HG03060 (cell line): ENCODE measurements at regions not wholly inside any gene's neighbourhood (a gene's known extent, or its start where the extent isn't known, plus 50 kb on each side); places are given as distances from the start of the nearest gene placed in this dataset.

ENCODE experiments used
- ATAC-seq: cut with Tn5 transposase; IDR thresholded peaks from one replicate; pipeline ENCODE4 v1.9.1; 2021; ENCODE audit warnings: low read depth, moderate number of reproducible peaks; ENCODE audit not compliant: unreplicated experiment

DNA sequence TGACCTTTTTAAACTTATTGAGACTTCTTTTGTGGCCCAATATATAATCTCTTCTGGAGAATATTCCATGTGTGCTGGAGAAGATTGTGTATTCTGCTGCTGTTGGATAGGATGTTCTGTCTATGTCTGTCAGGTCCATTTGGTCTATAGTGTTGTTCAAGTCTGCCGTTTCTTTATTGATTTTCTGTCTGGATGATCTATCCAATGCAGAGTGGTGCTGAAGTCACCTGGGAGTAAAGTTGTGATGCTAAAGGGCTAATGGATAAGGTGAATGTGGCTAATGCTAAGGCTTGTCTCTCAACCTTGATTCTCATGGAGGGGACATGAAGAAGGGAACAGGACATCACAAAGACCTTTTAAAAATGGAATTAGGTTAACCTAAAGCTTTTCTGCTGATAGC is 72.0 kb upstream of the AP1S2 start:
- ATAC-seq: no peak

DNA sequence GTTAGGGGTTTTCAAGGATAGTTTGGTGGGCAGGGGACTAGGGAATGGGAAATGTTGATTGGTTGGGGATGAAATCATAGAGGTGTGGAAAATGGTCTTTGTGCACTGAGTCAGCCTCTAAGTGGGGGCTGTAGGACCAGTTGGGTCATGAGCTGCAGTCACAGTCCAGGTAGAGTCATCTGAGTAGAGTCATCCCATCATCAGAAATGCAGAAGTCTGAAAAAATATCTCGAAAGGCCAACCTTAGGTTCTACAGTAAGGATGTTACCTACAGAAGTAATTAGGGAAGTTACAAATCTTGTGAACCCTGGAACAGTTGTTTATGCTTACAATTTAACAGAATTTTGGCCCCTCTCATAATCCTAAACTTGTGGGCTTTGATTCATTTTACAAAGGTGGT is 63.4 kb upstream of the AP1S2 start:
- no peak for ATAC-seq

DNA sequence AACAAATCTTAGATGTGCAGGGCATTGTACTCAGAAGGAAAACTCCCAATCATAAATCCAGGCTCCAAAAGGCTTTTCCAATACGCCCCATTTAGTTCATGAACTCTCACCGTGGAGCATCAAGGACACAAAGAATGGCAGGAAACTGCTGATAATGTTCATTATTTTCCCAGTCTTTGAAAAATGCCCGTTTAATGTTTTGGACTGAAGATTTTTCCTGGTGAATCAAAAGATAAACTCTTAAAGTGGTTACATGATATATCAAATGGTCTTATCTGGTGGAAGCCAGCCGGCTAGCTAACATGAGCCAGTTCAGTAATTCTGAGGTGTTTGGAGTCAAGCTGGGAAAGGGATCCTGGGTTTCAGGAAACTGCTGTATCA is 62.1 kb upstream of the AP1S2 start:
- ATAC-seq: no peak

DNA sequence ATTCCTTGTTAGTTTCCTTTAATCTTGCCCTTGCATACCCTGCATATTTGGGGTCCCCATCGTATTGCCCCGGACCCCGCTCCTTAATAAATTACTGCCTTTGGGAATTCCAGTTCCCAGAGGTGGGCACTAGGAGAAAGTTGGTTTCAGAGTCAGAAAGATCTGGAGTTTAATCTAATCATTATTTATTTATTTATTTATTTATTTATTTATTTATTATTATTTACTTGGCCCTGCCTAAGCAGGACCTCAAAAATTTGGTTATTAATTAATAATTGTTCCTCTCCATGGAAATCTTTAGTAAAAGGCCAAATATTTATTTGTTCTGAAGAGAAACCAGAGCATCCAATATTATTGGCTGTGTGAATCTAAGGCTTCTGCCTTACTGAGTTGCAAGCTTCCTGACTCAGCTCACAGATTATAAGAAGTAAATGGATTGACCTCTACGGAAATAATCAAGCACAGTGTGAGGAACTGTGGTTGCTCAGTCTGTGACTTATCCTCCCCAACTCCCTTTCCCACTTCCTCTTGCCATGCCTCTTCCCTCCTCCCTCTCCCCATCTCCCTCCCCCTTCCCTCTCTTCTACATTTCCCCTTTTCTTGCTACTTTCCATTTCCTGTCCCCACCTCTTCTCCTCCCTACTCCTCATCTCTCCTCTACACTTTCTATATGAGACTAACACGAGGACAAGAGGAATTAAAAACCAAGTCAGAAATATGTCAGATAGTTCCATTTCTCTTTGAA is 61.5 kb upstream of the AP1S2 start:
- no peak for ATAC-seq

DNA sequence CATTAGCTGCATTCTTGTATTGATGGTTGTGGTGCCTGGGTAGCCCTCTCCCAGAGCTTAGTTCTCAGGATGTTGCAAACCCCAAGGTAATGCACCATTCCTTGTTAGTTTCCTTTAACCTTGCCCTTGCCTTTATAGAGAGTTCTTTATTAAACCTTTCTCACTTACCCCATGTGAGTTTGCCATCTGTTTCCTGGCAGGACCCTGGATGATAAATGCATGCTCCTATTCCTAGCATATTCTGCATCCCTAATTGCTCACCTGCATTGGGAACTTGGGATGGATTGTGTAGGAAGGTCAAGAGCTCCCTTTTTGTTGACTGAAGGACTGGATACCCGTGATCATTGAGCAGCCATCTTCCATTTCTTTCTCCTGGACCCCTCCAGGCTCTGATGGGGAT is 59.9 kb upstream of the AP1S2 start:
- no peak for ATAC-seq

DNA sequence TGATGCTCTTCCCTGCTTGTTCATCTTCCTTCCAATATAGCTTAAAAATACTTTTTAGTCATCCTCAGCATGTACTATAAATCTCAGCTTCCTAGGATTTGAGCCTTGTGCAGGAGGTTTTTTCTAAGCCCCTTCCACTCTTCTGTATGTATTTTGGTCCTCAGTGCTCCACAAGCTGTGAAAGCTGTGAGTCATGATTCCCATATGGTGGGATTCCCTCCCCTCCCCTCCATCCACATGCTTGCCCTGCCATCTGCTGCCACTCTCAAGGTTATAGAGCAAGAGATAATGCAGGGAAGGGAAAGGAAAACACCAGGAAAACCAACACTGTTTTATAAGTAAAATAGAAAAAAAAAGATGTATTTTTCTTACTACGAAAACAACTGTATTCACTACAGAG is 58.5 kb upstream of the AP1S2 start:
- no peak for ATAC-seq

DNA sequence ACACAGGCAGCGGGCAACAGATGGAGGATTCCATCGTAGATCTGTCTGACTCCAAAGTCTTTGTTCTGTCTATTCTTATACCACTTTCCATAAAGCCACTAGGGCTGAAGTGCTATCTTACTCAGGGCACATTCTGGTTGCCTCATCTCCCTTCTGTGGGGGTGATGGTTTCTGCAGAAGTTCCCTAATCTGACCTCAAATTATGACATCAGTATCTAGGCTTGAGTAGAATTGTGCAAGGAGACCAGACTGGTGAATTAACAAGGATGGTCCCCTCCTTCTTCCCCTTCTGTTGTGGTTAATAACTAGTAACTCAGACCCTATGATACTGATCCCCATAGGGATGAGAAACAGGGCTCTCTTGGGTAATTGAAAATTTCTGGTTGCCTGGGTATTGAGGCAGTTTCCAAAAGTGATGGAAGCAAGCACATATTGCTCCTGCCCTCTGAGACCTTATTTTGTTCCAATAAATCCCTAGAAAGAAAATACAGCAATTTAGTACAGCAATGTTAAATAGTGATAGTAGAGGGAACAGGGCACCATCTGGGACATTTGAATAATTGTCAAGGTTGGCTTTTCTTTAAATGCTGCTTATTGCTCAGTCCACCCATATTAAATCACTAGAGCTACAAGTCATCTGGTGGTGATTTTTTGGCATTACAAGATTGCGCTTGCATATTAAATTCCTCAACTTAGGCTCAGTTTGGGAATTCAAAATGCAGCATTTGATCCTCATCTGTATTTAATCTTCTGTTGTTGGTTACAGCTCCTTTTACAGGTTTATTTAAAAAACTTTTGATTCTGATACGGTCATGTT is 57.3 kb upstream of the AP1S2 start:
- no peak for ATAC-seq

DNA sequence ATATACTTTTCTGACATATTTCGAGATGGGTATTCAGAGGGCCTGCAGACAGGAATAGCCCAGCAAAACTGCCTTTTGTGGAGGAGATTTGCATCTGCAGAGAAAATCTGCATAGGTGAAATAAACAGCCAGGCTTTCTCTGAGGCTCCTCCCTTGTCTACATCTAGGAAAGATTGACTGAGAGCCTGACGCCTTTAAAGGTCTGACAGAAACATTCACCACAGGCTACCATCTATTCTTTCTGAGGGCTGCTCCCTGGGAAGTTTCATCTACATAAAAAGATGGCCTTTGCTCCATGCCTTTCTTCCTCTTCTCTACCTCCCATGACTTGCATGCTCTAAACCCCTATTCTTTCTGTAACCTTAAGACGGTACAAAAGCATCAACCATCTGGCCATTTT is 55.0 kb upstream of the AP1S2 start:
- ATAC-seq: no peak

DNA sequence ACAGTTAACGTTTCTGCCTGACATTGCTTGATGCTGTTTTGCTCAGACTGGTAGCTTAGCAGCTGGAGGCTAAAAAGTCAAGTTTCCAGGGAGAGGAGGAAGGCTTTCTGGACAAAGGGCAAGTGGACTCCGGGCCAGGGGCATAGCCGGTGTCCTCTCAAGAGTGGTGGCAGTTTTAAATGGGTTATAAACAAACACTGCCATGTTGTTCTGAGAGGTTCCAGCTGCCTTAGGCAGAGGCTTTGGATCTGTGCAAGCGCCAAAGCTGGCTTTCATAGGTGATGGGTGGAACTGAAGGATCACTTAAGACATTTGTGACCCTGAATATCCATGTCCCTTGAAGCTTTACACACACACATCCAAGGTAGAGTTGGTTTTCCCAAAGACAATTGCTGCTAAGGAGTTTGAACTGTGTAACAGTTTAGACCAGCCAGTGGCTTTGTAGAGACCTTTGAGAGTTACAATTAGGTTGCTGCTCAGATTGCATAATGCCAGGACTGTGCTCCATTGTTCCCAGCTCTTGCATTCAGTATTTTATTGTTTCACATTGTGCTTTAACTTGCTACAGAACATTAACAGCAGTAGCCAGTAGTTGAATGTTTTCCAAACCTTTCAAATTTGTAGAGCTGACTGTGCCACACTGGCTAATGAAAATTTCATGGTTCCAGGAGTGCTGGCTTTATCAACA is 54.1 kb upstream of the AP1S2 start:
- no peak for ATAC-seq

DNA sequence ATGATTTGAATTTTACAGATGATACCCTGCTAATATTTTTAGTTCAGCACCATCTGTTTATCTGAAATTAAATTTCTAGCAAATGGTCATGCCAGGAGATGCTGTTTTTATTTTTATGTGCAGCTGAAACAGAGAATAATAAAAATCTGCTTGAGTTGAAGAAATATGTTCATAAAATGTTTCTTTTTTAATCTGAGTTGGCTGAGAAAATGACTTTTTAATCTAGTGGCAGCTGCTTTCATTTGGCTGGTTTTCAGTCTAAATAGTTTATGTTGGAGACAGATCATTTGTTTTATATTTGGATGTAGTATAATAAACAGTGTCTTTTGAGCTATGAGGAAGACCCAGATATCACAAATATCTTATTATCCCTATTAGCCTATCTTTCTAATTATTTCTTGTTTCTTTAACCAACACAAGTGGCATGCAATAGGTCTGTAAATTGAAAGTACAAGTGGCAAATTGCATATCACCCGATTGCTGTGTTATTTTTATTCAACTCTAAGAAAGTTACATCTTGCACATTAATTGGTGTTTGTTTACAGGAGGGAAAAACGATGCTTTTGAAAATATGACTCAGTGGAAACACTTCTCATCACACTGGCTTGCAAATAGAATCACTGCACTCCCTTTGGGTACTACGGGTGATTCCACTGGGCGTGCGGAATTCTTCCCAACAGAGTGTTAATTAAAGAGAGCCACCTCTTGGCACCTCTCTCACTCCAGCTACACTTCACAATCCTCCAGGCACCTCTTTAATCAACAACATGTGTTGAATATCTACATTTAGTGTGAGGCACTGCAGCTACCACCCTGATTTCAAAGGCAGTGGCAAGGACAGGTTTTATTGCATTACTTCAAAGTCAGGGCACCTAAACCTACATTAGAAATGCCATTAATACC is 51.7 kb upstream of the AP1S2 start:
- ATAC-seq: no peak
